ENCODE measurements at regions not wholly inside any gene's neighbourhood (a gene's known extent, or its start where the extent isn't known, plus 50 kb on each side); places are given as distances from the start of the nearest gene placed in this dataset.

DNA sequence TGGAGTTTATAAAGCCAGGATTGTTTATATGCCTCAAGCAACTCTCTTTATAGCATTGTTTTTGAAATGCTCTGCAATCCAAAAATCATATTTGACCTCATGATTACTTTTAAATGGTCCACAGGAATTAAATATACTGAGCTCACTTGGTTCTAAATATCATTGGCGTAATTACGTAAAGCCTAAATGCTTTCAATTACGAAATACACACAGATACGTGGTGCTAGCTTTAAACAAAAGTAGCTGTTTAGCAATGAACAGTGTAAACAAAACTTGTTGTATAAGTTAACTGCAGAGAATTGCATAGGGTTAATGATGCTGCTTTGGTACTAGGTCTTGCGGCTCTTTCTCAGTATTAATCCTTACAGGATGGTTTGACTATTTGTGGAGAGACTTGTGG, 346.6 kb downstream of the COG6 start:
- no peak for TF ChIP-seq ZNF274 (IDR thresholded peaks at IDR 0.05; ENCODE audit: insufficient read depth, insufficient read length)
- TF ChIP-seq CTCF (IDR thresholded peaks at IDR 0.05 in 2 of 3, conservative IDR thresholded peaks at IDR 0.05 in 1 of 3; ENCODE audit: control insufficient read depth in 2 of 3, extremely low read depth in 1 of 3, insufficient read depth in 1 of 3, low read depth in 3 of 3, low read length in 3 of 3), result no peak
- no peak for TF ChIP-seq EZH2 (IDR thresholded peaks at IDR 0.05; ENCODE audit: borderline replicate concordance, control insufficient read depth, low read depth, low read length)
- TF ChIP-seq TCF12 (IDR thresholded peaks at IDR 0.05; ENCODE audit: low read depth, low read length), result no peak
- no peak for TF ChIP-seq EP300 (IDR thresholded peaks at IDR 0.05; ENCODE audit: borderline replicate concordance in 1 of 2, control insufficient read depth in 1 of 2, low read depth in 2 of 2, low read length in 2 of 2)
- no peak for TF ChIP-seq FOXK2 (IDR thresholded peaks at IDR 0.05)
- no peak for TF ChIP-seq TARDBP (IDR thresholded peaks at IDR 0.05; ENCODE audit: borderline replicate concordance)
- TF ChIP-seq BHLHE40 (IDR thresholded peaks at IDR 0.05; ENCODE audit: borderline replicate concordance in 1 of 2, low read depth in 2 of 2, low read length in 1 of 2), result no peak
- no peak for TF ChIP-seq PBX3 (IDR thresholded peaks at IDR 0.05; ENCODE audit: insufficient replicate concordance, low read depth, low read length)
- TF ChIP-seq ZZZ3 (IDR thresholded peaks at IDR 0.05; ENCODE audit: control insufficient read depth, insufficient read length, low read depth), result no peak
